SHP77 treated with DMSO at 0.1 percent for 48 hours (cell line): ENCODE measurements at regions not wholly inside any gene's neighbourhood (a gene's known extent, or its start where the extent isn't known, plus 50 kb on each side); places are given as distances from the start of the nearest gene placed in this dataset.
"Not testable (repeated sequence)": the region's sequence is repeated elsewhere in the genome, so short reads cannot be mapped to it uniquely, and the experiment has no call there.

Experiments
- DNase-seq: peaks from one replicate; lab custom pipeline; 2025; lab: John Stamatoyannopoulos, UW

- no peak for DNase-seq
Measured at GRCh38 chr17:69672924-69673323, 258.4 kb downstream of the MAP2K6 start.

- DNase-seq: no peak
Measured at GRCh38 chr17:69677130-69677529, 262.6 kb downstream of the MAP2K6 start.

GRCh38 chr17:69678206-69678605 is 263.7 kb downstream of the MAP2K6 start:
- DNase-seq: no peak

- no peak for DNase-seq
Measured at GRCh38 chr17:69679829-69680228, 265.3 kb downstream of the MAP2K6 start.

GRCh38 chr17:69684251-69684650 is 269.8 kb downstream of the MAP2K6 start:
- no peak for DNase-seq

GRCh38 chr17:69685150-69685549 is 270.7 kb downstream of the MAP2K6 start:
- not testable (repeated sequence) for DNase-seq

- DNase-seq: no peak
Measured at GRCh38 chr17:69690531-69690930, 276.0 kb downstream of the MAP2K6 start.

GRCh38 chr17:69692171-69692570 is 277.7 kb downstream of the MAP2K6 start:
- no peak for DNase-seq

GRCh38 chr17:69695646-69696045 is 281.1 kb downstream of the MAP2K6 start:
- no peak for DNase-seq

GRCh38 chr17:69696650-69697049 is 282.2 kb downstream of the MAP2K6 start:
- no peak for DNase-seq

- not testable (repeated sequence) for DNase-seq
Measured at GRCh38 chr17:69698352-69698751, 283.9 kb downstream of the MAP2K6 start.

GRCh38 chr17:69702078-69702477 is 287.6 kb downstream of the MAP2K6 start:
- no peak for DNase-seq

- no peak for DNase-seq
Measured at GRCh38 chr17:69703751-69704150, 289.3 kb downstream of the MAP2K6 start.

GRCh38 chr17:69704935-69705334 is 290.4 kb downstream of the MAP2K6 start:
- DNase-seq: no peak

GRCh38 chr17:69706127-69706526 is 291.6 kb downstream of the MAP2K6 start:
- DNase-seq: no peak

- DNase-seq: no peak
Measured at GRCh38 chr17:69709441-69709840, 294.9 kb downstream of the MAP2K6 start.

GRCh38 chr17:69710926-69711325 is 296.4 kb downstream of the MAP2K6 start:
- no peak for DNase-seq

GRCh38 chr17:69711541-69711940 is 297.0 kb downstream of the MAP2K6 start:
- DNase-seq: no peak

GRCh38 chr17:69712801-69713311 is 298.4 kb downstream of the MAP2K6 start:
- no peak for DNase-seq

GRCh38 chr17:69713815-69714214 is 299.3 kb downstream of the MAP2K6 start:
- DNase-seq: no peak

- no peak for DNase-seq
Measured at GRCh38 chr17:69714669-69715068, 300.2 kb downstream of the MAP2K6 start.

- DNase-seq: no peak
Measured at GRCh38 chr17:69715656-69716055, 301.2 kb downstream of the MAP2K6 start.

GRCh38 chr17:69716556-69716955 is 302.1 kb downstream of the MAP2K6 start:
- DNase-seq: no peak

GRCh38 chr17:69717214-69717613 is 302.7 kb downstream of the MAP2K6 start:
- no peak for DNase-seq

GRCh38 chr17:69717819-69718218 is 303.3 kb downstream of the MAP2K6 start:
- no peak for DNase-seq
